Cardiac muscle cell (in vitro differentiated cells and primary cell): ENCODE measurements at regions not wholly inside any gene's neighbourhood (a gene's known extent, or its start where the extent isn't known, plus 50 kb on each side); places are given as distances from the start of the nearest gene placed in this dataset.

Experiments
- DNase-seq, 2 donors: peaks; one replicate each; pipeline versions ENCODE4 v3.0.0 to v3.0.0-alpha.2; 2010 to 2017; ENCODE audit warnings: low read depth in 1 of 2, low spot score in 1 of 2
- H3K27ac ChIP-seq: fragments of 200-600 bp; sonication (generic); 2 replicates; pipeline ENCODE4 v1.5.1; 2016
- H3K27me3 ChIP-seq: fragments of 200-600 bp; sonication (generic); 2 replicates; pipeline ENCODE4 v1.6.0; 2016; ENCODE audit warnings: control low read depth
- H3K36me3 ChIP-seq: fragments of 200-600 bp; sonication (generic); 2 replicates; pipeline ENCODE4 v1.5.1; 2016; ENCODE audit warnings: control low read depth
- H3K4me1 ChIP-seq: fragments of 200-600 bp; sonication (generic); 2 replicates; pipeline ENCODE4 v1.8.1; 2017; ENCODE audit warnings: low read depth, mild to moderate bottlenecking, mixed run types
- H3K4me3 ChIP-seq: fragments of 200-600 bp; sonication (generic); 2 replicates; pipeline ENCODE4 v1.5.1; 2016; ENCODE audit warnings: mild to moderate bottlenecking
- H3K9me3 ChIP-seq: fragments of 200-600 bp; sonication (generic); 2 replicates; pipeline ENCODE4 v1.5.1; 2017; ENCODE audit warnings: low read depth, mild to moderate bottlenecking, control low read depth
- TF ChIP-seq, protein P1 (sequence below): IDR thresholded peaks from 2 replicates; pipeline ENCODE4 v1.5.1; 2012; ENCODE audit warnings: low read depth, mild to moderate bottlenecking, low read length

DNA sequence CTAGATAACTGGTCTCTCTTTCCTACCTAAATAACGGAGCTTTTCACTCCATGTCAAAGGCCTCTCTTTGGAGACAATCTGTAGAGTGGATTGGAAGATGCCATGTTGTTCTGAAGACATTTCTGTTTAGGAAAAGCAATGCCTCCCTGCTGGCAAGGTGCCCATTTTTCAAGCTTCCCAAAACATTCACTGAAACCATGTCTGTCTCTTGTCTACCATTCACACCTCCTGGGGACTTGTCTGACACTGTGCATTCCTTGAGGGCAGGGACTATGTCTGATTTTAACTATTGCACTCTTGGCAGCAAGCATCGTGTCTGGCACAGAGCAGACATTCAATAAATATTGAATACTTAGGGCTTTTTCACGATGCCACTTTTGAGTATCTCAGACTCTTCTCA is 528.9 kb upstream of the NRP1 start:
- H3K27ac ChIP-seq, result no peak overlapping the region
- H3K4me1 ChIP-seq, result peaks cover 8% of the 10 kb centered on the region
- H3K36me3 ChIP-seq, result no peaks in the 10 kb centered on the region
- TF ChIP-seq, protein P1, sequence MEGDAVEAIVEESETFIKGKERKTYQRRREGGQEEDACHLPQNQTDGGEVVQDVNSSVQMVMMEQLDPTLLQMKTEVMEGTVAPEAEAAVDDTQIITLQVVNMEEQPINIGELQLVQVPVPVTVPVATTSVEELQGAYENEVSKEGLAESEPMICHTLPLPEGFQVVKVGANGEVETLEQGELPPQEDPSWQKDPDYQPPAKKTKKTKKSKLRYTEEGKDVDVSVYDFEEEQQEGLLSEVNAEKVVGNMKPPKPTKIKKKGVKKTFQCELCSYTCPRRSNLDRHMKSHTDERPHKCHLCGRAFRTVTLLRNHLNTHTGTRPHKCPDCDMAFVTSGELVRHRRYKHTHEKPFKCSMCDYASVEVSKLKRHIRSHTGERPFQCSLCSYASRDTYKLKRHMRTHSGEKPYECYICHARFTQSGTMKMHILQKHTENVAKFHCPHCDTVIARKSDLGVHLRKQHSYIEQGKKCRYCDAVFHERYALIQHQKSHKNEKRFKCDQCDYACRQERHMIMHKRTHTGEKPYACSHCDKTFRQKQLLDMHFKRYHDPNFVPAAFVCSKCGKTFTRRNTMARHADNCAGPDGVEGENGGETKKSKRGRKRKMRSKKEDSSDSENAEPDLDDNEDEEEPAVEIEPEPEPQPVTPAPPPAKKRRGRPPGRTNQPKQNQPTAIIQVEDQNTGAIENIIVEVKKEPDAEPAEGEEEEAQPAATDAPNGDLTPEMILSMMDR, result no peak
- peak in 1 of 2 donors; percentile 30 for DNase-seq
- no peak overlapping the region for H3K4me3 ChIP-seq
- peaks cover 2% of the 10 kb centered on the region for H3K27me3 ChIP-seq
- H3K9me3 ChIP-seq, result no peaks in the 10 kb centered on the region

DNA sequence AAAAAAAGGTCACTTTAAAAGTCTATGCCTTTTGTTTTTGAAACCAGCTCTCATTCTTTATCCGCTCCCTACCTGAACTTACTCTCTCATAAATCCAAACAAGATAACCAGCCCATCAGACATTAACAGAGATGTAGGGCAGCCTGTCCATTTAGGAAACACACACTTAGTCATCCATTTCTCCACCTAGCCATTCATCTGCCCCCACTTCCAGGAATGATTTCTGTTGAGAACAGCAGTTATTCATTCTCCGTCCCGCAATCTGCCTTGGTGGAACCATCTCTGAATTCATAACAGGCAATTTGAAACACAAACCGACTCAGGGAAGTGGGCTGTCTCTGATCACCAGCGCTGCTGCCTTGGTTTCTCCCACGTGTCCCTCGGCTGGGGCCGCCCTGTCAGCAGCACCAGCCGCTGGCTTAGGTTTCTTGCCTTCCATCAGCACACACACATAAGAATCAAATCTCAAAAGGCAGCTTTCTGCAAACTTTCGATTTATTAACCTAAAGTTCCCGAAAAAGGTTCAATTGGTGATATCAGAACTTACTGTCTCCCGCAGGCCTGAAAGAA is 528.2 kb upstream of the NRP1 start:
- H3K27me3 ChIP-seq, result no peaks in the 10 kb centered on the region
- no peaks in the 10 kb centered on the region for H3K9me3 ChIP-seq
- DNase-seq, result no peak
- peaks cover 8% of the 10 kb centered on the region for H3K4me1 ChIP-seq
- no peaks in the 10 kb centered on the region for H3K36me3 ChIP-seq
- no peak overlapping the region for H3K27ac ChIP-seq
- H3K4me3 ChIP-seq, result no peak overlapping the region
- TF ChIP-seq, protein P1, result no peak

GRCh38 chr10:33861833-33862232 is 527.4 kb upstream of the NRP1 start:
- Histone ChIP-seq H3K36me3 (no peaks in the 10 kb centered on the region), H3K9me3 (no peaks in the 10 kb centered on the region), H3K4me3 (no peak overlapping the region), H3K27ac (no peak overlapping the region), H3K27me3 (no peaks in the 10 kb centered on the region), H3K4me1 (peaks cover 8% of the 10 kb centered on the region)
- DNase-seq, result no peak
- TF ChIP-seq, protein P1, result no peak

DNA sequence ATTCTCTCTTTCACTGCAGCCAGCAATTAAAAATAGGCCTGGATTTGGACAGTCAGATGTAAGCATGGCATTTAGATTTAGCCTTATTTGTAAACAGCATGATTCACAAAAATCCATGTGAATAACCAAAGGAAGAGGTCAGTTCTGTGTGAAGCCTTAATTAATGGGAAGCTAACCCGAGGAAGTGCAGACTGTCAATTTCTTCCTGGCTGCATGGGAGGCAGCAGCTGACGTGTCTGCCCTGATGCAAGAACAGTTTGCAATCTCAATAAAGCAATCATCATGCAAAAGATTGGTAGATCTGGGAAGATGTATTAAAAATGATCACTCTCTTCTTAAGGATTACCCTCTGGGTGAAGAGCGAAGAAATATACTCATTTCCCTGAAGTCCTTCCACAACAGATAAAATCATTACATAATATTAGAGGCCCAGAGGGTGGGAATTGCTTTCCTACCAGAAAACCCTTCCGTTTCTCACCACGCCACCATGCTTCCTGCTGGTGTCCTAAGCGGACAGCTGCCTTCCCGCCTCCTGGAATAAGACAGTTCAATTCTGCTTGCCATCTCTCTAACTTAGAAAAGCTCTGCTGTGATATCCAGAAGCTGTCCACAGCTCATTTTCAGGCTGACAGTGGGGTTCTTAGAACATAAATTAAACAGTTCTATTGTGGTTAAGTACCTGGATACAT is 526.7 kb upstream of the NRP1 start:
- Histone ChIP-seq H3K27me3 (no peaks in the 10 kb centered on the region), H3K4me1 (peaks cover 8% of the 10 kb centered on the region), H3K36me3 (no peaks in the 10 kb centered on the region), H3K27ac (no peak overlapping the region), H3K4me3 (no peak overlapping the region), H3K9me3 (no peaks in the 10 kb centered on the region)
- no peak for DNase-seq
- TF ChIP-seq, protein P1, result no peak

GRCh38 chr10:33860552-33860951 is 526.1 kb upstream of the NRP1 start:
- no peaks in the 10 kb centered on the region for H3K36me3 ChIP-seq
- TF ChIP-seq, protein P1, result no peak
- no peaks in the 10 kb centered on the region for H3K27me3 ChIP-seq
- no peaks in the 10 kb centered on the region for H3K9me3 ChIP-seq
- no peak overlapping the region for H3K4me3 ChIP-seq
- DNase-seq, result no peak
- peaks cover 8% of the 10 kb centered on the region for H3K4me1 ChIP-seq
- H3K27ac ChIP-seq, result no peak overlapping the region
